H1 (cell line): ENCODE measurements at regions not wholly inside any gene's neighbourhood (a gene's known extent, or its start where the extent isn't known, plus 50 kb on each side); places are given as distances from the start of the nearest gene placed in this dataset.

Source experiments
- CTCF ChIA-PET: fragments of 300-600 bp; sonication (Branson Sonifier 250); formaldehyde crosslinking; loops from one replicate; lab custom pipeline; 2021; ENCODE audit not compliant: partially characterized antibody; lab: Charles Lee
- POLR2A ChIA-PET: fragments of 300-600 bp; sonication (Branson Sonifier 250); formaldehyde crosslinking; loops from one replicate; lab custom pipeline; 2021; ENCODE audit warnings: inconsistent platforms; ENCODE audit not compliant: partially characterized antibody; lab: Charles Lee
- DNase-seq, 2 experiments: peaks; one replicate each; pipeline versions ENCODE4 v3.0.0 to v3.0.0-alpha.2; 2010 to 2022; ENCODE audit warnings: low spot score in 2 of 2, low read depth in 1 of 2, mixed read lengths in 1 of 2
- FAIRE-seq: peaks from 2 replicates; lab custom pipeline; 2011; peaks lifted over from hg19 to GRCh38; lab: Jason Lieb, UNC
- H2AFZ ChIP-seq: 2 replicates; pipeline ENCODE4 v1.8.1; 2012; ENCODE audit warnings: low read length, inconsistent platforms
- H2AK5ac ChIP-seq: 2 replicates; pipeline ENCODE4 v1.6.1; 2013; ENCODE audit warnings: low read depth, low read length
- H2BK120ac ChIP-seq: replicated peaks from 2 replicates; pipeline ENCODE3; 2013; ENCODE audit warnings: low read depth, low read length, inconsistent platforms
- H2BK12ac ChIP-seq: 2 replicates; pipeline ENCODE4 v1.6.1; 2013; ENCODE audit warnings: low read depth, low read length
- H2BK15ac ChIP-seq: 2 replicates; pipeline ENCODE4 v1.6.1; 2013; ENCODE audit warnings: low read length
- H2BK20ac ChIP-seq: 2 replicates; pipeline ENCODE4 v1.6.1; 2013; ENCODE audit warnings: low read length
- H2BK5ac ChIP-seq: 2 replicates; pipeline ENCODE4 v1.6.1; 2013; ENCODE audit warnings: low read depth, low read length
- H3K14ac ChIP-seq: 2 replicates; pipeline ENCODE4 v1.6.1; 2013; ENCODE audit warnings: inconsistent platforms; ENCODE audit not compliant: insufficient read length
- H3K18ac ChIP-seq: 2 replicates; pipeline ENCODE4 v1.6.1; 2013; ENCODE audit warnings: low read length; ENCODE audit errors: extremely low read depth
- H3K23ac ChIP-seq: 2 replicates; pipeline ENCODE4 v1.6.1; 2013; ENCODE audit warnings: inconsistent platforms; ENCODE audit not compliant: insufficient read length
- H3K23me2 ChIP-seq: 2 replicates; pipeline ENCODE4 v1.6.1; 2013; ENCODE audit warnings: low read depth, low read length
- H3K27ac ChIP-seq: 2 replicates; pipeline ENCODE4 v1.6.1; 2011; ENCODE audit warnings: low read depth, low read length, inconsistent platforms
- H3K27me3 ChIP-seq, 4 experiments: replicated peaks in 1 of 4; 1 replicate in 1 of 4; 2 replicates in 3 of 4; pipeline versions ENCODE4 v1.6.1 to v1.8.1; 2011 to 2013; ENCODE audit warnings: low read length in 3 of 4, mild to moderate bottlenecking in 3 of 4, inconsistent platforms in 2 of 4, mixed read lengths in 2 of 4, moderate library complexity in 1 of 4; ENCODE audit not compliant: control insufficient read depth in 3 of 4, insufficient read depth in 3 of 4; ENCODE audit errors: extremely low read depth in 1 of 4
- H3K36me3 ChIP-seq, 4 experiments: 2 replicates each; pipeline versions ENCODE4 v1.6.1 to v1.8.1; 2011 to 2013; ENCODE audit warnings: mild to moderate bottlenecking in 4 of 4, low read length in 3 of 4, moderate library complexity in 2 of 4, control low read depth in 1 of 4, inconsistent platforms in 1 of 4; ENCODE audit not compliant: insufficient read depth in 4 of 4, control insufficient read depth in 2 of 4
- H3K4ac ChIP-seq: replicated peaks from 2 replicates; pipeline ENCODE3; 2013; ENCODE audit warnings: low read length, low read depth, mixed read lengths, inconsistent platforms; ENCODE audit not compliant: insufficient read length
- H3K4me1 ChIP-seq, 4 experiments: replicated peaks in 1 of 4; 1 replicate in 1 of 4; 2 replicates in 3 of 4; pipeline versions ENCODE4 v1.6.1 to v1.8.1; 2011 to 2013; ENCODE audit warnings: low read length in 3 of 4, inconsistent platforms in 2 of 4, mixed read lengths in 1 of 4; ENCODE audit not compliant: insufficient read depth in 4 of 4, control insufficient read depth in 3 of 4
- H3K4me2 ChIP-seq, 2 experiments: 2 replicates each; pipeline versions ENCODE4 v1.6.1 to v1.8.1; 2011 to 2013; ENCODE audit warnings: low read depth in 2 of 2, low read length in 2 of 2, control low read depth in 1 of 2, inconsistent platforms in 1 of 2, mild to moderate bottlenecking in 1 of 2; ENCODE audit not compliant: insufficient read depth in 1 of 2
- H3K4me3 ChIP-seq, 4 experiments: fragments of 200-600, 300-600 bp in 1 of 4; sonication (generic), shearing (Covaris generic), sonication (Bioruptor Twin) in 1 of 4; 2 replicates each; pipeline versions ENCODE4 v1.5.1 to v1.8.1; 2011 to 2016; ENCODE audit warnings: low read length in 4 of 4, low read depth in 3 of 4, control low read depth in 2 of 4, inconsistent platforms in 2 of 4, mild to moderate bottlenecking in 2 of 4, mixed read lengths in 1 of 4, moderate library complexity in 1 of 4; ENCODE audit not compliant: insufficient read depth in 2 of 4; ENCODE audit errors: extremely low read depth in 1 of 4
- H3K56ac ChIP-seq: replicated peaks from 2 replicates; pipeline ENCODE3; 2013; ENCODE audit warnings: low read depth, mild to moderate bottlenecking, mixed read lengths, low read length, inconsistent platforms; ENCODE audit not compliant: insufficient read length
- H3K79me1 ChIP-seq: 2 replicates; pipeline ENCODE4 v1.6.1; 2013; ENCODE audit warnings: low read depth, low read length, control low read depth
- H3K79me2 ChIP-seq, 2 experiments: 2 replicates each; pipeline versions ENCODE4 v1.6.1 to v1.8.1; 2012 to 2013; ENCODE audit warnings: low read length in 2 of 2, mild to moderate bottlenecking in 2 of 2, inconsistent platforms in 1 of 2; ENCODE audit not compliant: insufficient read depth in 2 of 2, control insufficient read depth in 1 of 2
- H3K9ac ChIP-seq, 4 experiments: replicated peaks in 1 of 4; 1 replicate in 1 of 4; 2 replicates in 3 of 4; pipeline versions ENCODE4 v1.6.1 to v1.8.1; 2011 to 2013; ENCODE audit warnings: low read depth in 3 of 4, low read length in 3 of 4, control low read depth in 2 of 4, mild to moderate bottlenecking in 2 of 4, moderate library complexity in 2 of 4, inconsistent platforms in 1 of 4; ENCODE audit errors: extremely low read depth in 1 of 4
- H3K9me3 ChIP-seq, 2 experiments: 2 replicates each; pipeline versions ENCODE4 v1.6.1 to v1.8.1; 2012 to 2013; ENCODE audit warnings: mild to moderate bottlenecking in 2 of 2, moderate library complexity in 2 of 2, control low read depth in 1 of 2, inconsistent platforms in 1 of 2, low read depth in 1 of 2, low read length in 1 of 2, mixed read lengths in 1 of 2; ENCODE audit not compliant: insufficient read depth in 2 of 2
- H4K20me1 ChIP-seq, 2 experiments: replicated peaks in 1 of 2; 2 replicates each; pipeline versions ENCODE3 to v1.8.1; 2011 to 2013; ENCODE audit warnings: inconsistent platforms in 2 of 2, low read length in 2 of 2, mild to moderate bottlenecking in 1 of 2; ENCODE audit not compliant: insufficient read depth in 2 of 2, control insufficient read depth in 1 of 2
- H4K5ac ChIP-seq: 2 replicates; pipeline ENCODE4 v1.6.1; 2013; ENCODE audit warnings: low read length, low read depth, mixed read lengths, inconsistent platforms; ENCODE audit not compliant: insufficient read length
- H4K8ac ChIP-seq: 2 replicates; pipeline ENCODE4 v1.8.0; 2013; ENCODE audit warnings: mild to moderate bottlenecking, moderate library complexity, low read length, inconsistent platforms; ENCODE audit not compliant: insufficient read depth; ENCODE audit errors: extremely low read depth
- H4K91ac ChIP-seq: replicated peaks from 2 replicates; pipeline ENCODE3; 2013; ENCODE audit warnings: low read length, mixed read lengths, inconsistent platforms; ENCODE audit not compliant: insufficient read length
- ATF2 ChIP-seq: IDR thresholded peaks from 2 replicates; pipeline ENCODE4 v1.6.1; 2012; ENCODE audit warnings: low read length, inconsistent platforms
- BACH1 ChIP-seq: IDR thresholded peaks from 2 replicates; pipeline ENCODE4 v1.6.1; 2012; ENCODE audit warnings: low read length, improper control_type of control experiment
- BRCA1 ChIP-seq: IDR thresholded peaks from 2 replicates; pipeline ENCODE4 v1.6.1; 2012; ENCODE audit warnings: low read depth, low read length, improper control_type of control experiment
- CBX5 ChIP-seq: fragments of 300-800, 300-1000 bp; sonication (generic); IDR thresholded peaks from 2 replicates; pipeline ENCODE4 v1.7.1; 2016; ENCODE audit warnings: antibody characterized with exemption, low read length, low read depth
- JUN ChIP-seq: IDR thresholded peaks from 2 replicates; pipeline ENCODE4 v1.6.1; 2011; ENCODE audit warnings: low read depth, mild to moderate bottlenecking, improper control_type of control experiment, low read length
- KDM1A ChIP-seq: fragments of 200-600, 300-600 bp; sonication (generic); IDR thresholded peaks from 2 replicates; pipeline ENCODE4 v1.7.1; 2016; ENCODE audit warnings: mild to moderate bottlenecking, low read length, borderline replicate concordance
- MAFK ChIP-seq: IDR thresholded peaks from 2 replicates; pipeline ENCODE4 v1.6.1; 2012; ENCODE audit warnings: low read depth, mild to moderate bottlenecking, improper control_type of control experiment, low read length
- PHF8 ChIP-seq: fragments of 200-600 bp; sonication (generic); conservative IDR thresholded peaks from 2 replicates; pipeline ENCODE4 v1.7.1; 2012; ENCODE audit warnings: low read depth, mild to moderate bottlenecking, inconsistent platforms, low read length, moderate library complexity
- RAD21 ChIP-seq, 2 experiments: IDR thresholded peaks in 1 of 2; conservative IDR thresholded peaks in 1 of 2; 2 replicates each; pipeline ENCODE4 v1.6.1; 2011; ENCODE audit warnings: low read depth in 2 of 2, low read length in 2 of 2, improper control_type of control experiment in 1 of 2, inconsistent platforms in 1 of 2, mild to moderate bottlenecking in 1 of 2, moderate library complexity in 1 of 2
- SP2 ChIP-seq: IDR thresholded peaks from 2 replicates; pipeline ENCODE4 v1.6.1; 2012; ENCODE audit warnings: mild to moderate bottlenecking, low read length, inconsistent platforms
- SUZ12 ChIP-seq: fragments of 200-600 bp; sonication (generic); IDR thresholded peaks from 2 replicates; pipeline ENCODE4 v1.6.1; 2012; ENCODE audit warnings: mild to moderate bottlenecking, inconsistent platforms, low read length, moderate library complexity, mixed read lengths
- TAF1 ChIP-seq: IDR thresholded peaks from 2 replicates; pipeline ENCODE4 v1.6.1; 2011; ENCODE audit warnings: mild to moderate bottlenecking, low read depth, low read length
- TBP ChIP-seq: IDR thresholded peaks from 2 replicates; pipeline ENCODE4 v1.6.1; 2011; ENCODE audit warnings: low read depth, low read length, improper control_type of control experiment
- TEAD4 ChIP-seq: IDR thresholded peaks from 2 replicates; pipeline ENCODE4 v1.6.1; 2012; ENCODE audit warnings: low read depth, low read length, inconsistent platforms, mixed read lengths
- WGBS, 2 experiments: shearing (Covaris generic) in 1 of 2; methylation state at CpG; one replicate each; pipeline versions ENCODE4 v1.1.6 to v1.1.7; 2013 to 2015; ENCODE audit warnings: low lambda C conversion rate in 2 of 2, mixed read lengths in 2 of 2, inconsistent platforms in 1 of 2, low coverage in 1 of 2, missing lambda C conversion rate in 1 of 2; ENCODE audit not compliant: insufficient replicate concordance in 2 of 2, insufficient coverage in 1 of 2, insufficient read length in 1 of 2; ENCODE audit errors: extremely low coverage in 1 of 2, missing lambda C conversion rate in 1 of 2; 5-methylcytosine and 5-hydroxymethylcytosine counted together

GRCh38 chr2:78065366-78065765 lies 543.2 kb upstream of the LRRTM4 start:
- Histone ChIP-seq H3K9ac (no peak overlapping the region), H3K4ac (no peak overlapping the region), H3K23me2 (no peaks in the 10 kb centered on the region), H2BK15ac (no peak overlapping the region), H3K4me1 (no peaks in the 10 kb centered on the region; a peak in 1 of 7 replicates), H3K79me1 (no peaks in the 10 kb centered on the region), H3K23ac (no peak overlapping the region), H3K79me2 (no peaks in the 10 kb centered on the region), H3K18ac (no peak overlapping the region), H2BK20ac (no peak overlapping the region), H3K56ac (no peak overlapping the region), H4K20me1 (no peaks in the 10 kb centered on the region), H4K8ac (no peak overlapping the region), H2BK12ac (no peak overlapping the region), H3K9me3 (no peaks in the 10 kb centered on the region), H4K5ac (no peak overlapping the region), H2AFZ (no peak overlapping the region), H2BK120ac (no peak overlapping the region), H3K4me2 (no peak overlapping the region), H3K27me3 (no peaks in the 10 kb centered on the region), H3K4me3 (no peak overlapping the region), H2BK5ac (no peak overlapping the region), H3K14ac (no peak overlapping the region), H3K27ac (no peak overlapping the region), H3K36me3 (no peaks in the 10 kb centered on the region), H2AK5ac (no peak overlapping the region), H4K91ac (no peak overlapping the region)
- FAIRE-seq: no peak
- WGBS, 2 experiments: 93% methylated on average over 3 of the region's 3 CpGs; no CpG with 5 or more reads in 1 of the 2 experiments
- ChIA-PET CTCF (no interaction called here), POLR2A (no interaction called here)
- no peak for DNase-seq
- TF ChIP-seq KDM1A (no peak), RAD21 (IDR thresholded peaks at IDR 0.05 in 1 of 2, conservative IDR thresholded peaks at IDR 0.05 in 1 of 2; ENCODE audit: low read depth in 2 of 2, low read length in 2 of 2) (no peak), TEAD4 (no peak), TAF1 (no peak), MAFK (no peak), PHF8 (no peak), SUZ12 (no peak), ATF2 (no peak), BACH1 (no peak), CBX5 (no peak), JUN (no peak), TBP (no peak), SP2 (no peak), BRCA1 (no peak)
